Left renal cortex interstitium (tissue), 4 donors: ENCODE measurements at regions not wholly inside any gene's neighbourhood (a gene's known extent, or its start where the extent isn't known, plus 50 kb on each side); places are given as distances from the start of the nearest gene placed in this dataset.

Source experiments
- DNase-seq, 4 donors: peaks; one replicate each; pipeline ENCODE4 v3.0.0-alpha.2; 2013; ENCODE audit warnings: low read depth in 4 of 4, low spot score in 2 of 4, missing footprints in 1 of 4

- no peak for DNase-seq
Measured at GRCh38 chr9:70478963-70479641, 64.6 kb upstream of the KLF9 start.

- no peak for DNase-seq
Measured at GRCh38 chr9:70477907-70478480, 63.5 kb upstream of the KLF9 start.

- no peak for DNase-seq
Measured at GRCh38 chr9:70477146-70477745, 62.8 kb upstream of the KLF9 start.

- peak in 1 of 4 donors; percentile 8 for DNase-seq
Measured at GRCh38 chr9:70475211-70475610, 60.8 kb upstream of the KLF9 start.

- no peak for DNase-seq
Measured at GRCh38 chr9:70474413-70474812, 60.0 kb upstream of the KLF9 start.

- DNase-seq = no peak
Measured at GRCh38 chr9:70472268-70473249, 58.1 kb upstream of the KLF9 start.

GRCh38 chr9:70470050-70471015, 55.9 kb upstream of the KLF9 start:
- DNase-seq = peak in 1 of 4 donors; percentile 19

- no peak for DNase-seq
Measured at GRCh38 chr9:70468291-70468690, 53.8 kb upstream of the KLF9 start.

- DNase-seq = no peak
Measured at GRCh38 chr9:70466976-70467561, 52.6 kb upstream of the KLF9 start.

- no peak for DNase-seq
Measured at GRCh38 chr9:70465904-70466303, 51.4 kb upstream of the KLF9 start.

- no peak for DNase-seq
Measured at GRCh38 chr9:70465398-70465797, 50.9 kb upstream of the KLF9 start.
